HG03575 (cell line): ENCODE measurements at regions not wholly inside any gene's neighbourhood (a gene's known extent, or its start where the extent isn't known, plus 50 kb on each side); places are given as distances from the start of the nearest gene placed in this dataset.
"Not testable (repeated sequence)": the region's sequence is repeated elsewhere in the genome, so short reads cannot be mapped to it uniquely, and the experiment has no call there.

Experiments
- ATAC-seq: cut with Tn5 transposase; IDR thresholded peaks from one replicate; pipeline ENCODE4 v1.9.1; 2021; ENCODE audit not compliant: unreplicated experiment, insufficient number of reproducible peaks, low FRiP score; ENCODE audit errors: extremely low read depth

DNA sequence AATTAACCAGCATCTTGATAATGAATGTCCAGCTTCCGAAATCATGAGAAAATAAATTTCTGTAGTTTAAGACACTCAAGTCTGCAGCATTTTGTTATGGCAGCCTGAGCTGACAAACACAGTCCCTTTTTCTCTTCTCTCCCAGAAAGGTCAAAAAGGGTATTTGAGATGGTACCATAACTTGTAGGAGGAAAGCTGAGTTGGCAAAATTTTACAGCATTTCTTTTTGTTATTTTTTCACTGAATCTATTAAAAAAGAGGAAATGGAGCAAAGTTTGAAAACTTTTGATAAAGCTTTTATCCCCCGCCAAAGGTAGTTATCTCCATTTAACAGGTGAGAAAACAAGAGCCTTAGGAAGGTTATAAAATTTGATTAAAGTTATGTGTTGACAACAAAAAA lies 367.6 kb upstream of the TECRL start:
- no peak for ATAC-seq

DNA sequence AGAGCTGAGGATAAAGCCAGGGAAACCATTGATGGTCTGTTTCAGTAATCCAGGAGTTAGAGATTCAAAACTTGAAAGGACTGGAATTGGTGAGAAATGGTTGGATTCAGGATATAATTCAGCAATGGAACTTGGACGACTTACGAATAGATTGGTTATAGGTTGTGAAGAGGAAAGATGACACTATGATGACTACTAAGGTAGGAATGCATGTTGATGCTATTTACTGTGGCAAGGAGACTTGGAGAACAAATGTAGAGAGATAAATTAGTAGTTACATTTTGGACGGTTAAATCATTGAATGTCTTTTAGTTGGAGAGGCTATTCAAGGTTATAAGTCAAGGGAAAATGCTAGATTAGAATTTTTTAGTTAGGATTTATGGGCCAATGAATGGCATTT lies 365.4 kb upstream of the TECRL start:
- ATAC-seq = no peak

DNA sequence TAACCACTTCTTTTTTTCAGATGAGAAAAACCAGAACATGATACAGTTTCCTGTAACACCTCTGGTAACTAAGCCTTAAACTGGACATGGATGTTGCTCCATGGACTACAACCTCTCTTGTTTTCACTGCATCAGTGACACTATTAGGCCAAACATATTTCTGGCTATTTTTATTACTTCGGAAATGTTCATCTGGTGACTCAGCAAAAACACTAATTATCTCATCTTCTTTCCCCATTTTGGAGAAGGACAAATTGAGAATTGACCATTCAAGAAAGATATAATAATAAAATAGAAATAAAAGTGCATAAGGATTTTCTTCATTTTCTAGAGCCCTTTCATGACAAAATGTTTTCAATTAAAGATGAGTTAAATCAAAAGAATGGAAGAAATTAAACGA lies 361.9 kb upstream of the TECRL start:
- ATAC-seq = no peak

DNA sequence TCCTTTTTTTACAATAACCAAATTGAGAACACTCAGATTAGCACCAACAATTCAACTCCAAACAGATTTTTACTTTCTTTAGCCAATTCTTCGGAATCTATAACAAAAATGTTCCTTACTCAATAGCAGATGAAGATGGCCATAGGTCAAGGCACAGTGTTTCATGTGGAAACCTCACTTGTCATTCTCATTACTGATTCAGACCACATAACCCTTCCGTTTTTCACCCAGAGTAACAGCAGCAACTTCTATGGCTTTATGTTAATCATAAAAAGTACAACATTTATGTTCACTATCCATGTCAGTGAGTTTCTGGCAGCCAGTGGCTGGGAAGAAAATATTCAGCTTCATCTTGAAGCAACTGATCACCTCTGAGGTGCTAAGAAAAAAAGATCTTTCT lies 358.3 kb upstream of the TECRL start:
- ATAC-seq = no peak

DNA sequence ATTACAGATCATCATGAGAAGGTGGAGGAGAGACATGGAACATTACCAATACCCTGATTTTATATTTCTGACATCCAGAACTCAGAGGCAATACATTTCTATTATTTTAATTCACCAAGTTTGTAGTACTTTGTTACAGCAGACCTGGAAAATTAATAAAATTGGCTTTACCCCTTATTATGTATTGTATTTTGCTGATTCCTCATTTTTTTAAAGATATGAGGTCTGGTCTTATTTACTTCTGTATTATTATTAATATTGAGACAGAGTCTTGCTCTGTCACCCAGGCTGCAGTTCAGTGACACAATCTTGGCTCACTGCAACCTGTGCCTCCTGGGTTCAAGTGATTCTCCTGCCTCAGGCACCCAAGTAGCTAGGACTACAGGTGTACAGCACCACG lies 357.3 kb upstream of the TECRL start:
- ATAC-seq = no peak

DNA sequence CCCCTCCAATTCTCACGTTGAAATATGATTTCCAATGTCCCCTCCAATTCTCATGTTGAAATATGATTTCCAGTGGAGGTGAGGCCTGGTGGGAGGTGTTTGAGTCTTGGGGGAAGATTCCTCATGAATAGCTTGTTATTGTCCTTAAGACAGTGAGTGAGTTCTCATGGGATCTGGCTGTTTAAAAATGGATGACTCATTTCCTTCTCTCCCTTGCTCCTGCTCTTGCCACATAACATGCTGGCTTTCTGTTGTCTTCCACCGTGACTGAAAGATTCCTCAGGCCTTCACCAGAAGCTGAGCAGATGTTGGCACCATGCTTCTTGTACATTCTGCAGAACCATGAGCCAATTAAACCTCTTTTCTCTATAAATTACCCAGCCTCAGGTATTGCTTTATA lies 346.8 kb upstream of the TECRL start:
- ATAC-seq = no peak

DNA sequence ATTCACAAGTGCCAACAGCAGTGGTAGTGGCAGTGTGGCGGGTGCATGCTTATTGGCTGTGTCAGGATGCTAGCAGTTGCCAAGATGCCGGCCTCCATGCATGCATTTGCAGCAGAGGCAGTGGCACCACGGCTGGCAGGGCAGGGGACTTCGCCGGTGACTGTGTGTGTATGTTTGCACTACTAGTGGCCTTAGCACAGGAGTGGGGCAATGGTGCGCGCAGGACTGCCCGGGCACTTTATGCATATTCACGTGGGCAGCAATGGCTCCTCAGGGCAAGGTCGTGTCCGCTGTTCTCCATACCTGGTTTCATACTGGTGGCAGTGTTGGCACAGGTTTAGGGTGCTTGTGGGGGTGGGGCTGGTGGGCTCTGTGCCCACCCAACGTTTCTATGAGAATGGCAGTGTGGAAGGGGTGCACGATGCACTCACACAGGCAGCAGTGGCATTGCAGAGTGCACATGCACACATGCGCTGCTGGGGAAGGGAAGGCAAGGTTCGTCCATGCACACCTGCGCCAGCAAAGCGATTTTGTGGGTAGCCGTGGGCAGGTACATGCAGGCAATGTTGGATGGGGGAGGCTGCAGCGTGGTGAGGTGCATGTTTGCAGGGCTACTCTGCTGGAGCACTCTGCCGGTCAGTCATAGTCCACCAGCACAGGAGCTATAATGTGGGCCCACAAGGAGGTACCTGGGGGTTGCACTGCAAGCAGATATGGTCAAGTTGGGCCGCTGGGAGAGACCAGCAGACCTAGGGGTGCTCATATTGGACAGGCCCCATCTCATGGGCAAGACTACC lies 338.9 kb upstream of the TECRL start:
- no peak for ATAC-seq

DNA sequence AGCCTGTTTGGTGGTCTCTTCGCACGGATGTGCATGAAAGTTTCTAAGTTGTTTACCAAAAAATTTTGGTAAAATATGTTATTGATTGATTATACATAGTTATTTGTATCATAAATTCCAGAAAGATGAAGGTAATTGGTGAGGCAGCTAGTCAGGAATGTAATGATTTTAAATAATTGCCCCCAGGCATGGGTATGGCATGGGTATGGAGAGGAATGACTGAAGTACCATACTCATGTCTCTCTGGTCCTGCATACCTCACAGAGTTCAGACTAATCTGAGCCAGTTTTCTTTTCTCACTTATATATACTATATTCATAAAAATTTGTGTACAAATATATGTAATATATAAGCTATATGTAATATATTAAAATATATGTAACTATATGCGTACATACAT lies 329.0 kb upstream of the TECRL start:
- no peak for ATAC-seq

DNA sequence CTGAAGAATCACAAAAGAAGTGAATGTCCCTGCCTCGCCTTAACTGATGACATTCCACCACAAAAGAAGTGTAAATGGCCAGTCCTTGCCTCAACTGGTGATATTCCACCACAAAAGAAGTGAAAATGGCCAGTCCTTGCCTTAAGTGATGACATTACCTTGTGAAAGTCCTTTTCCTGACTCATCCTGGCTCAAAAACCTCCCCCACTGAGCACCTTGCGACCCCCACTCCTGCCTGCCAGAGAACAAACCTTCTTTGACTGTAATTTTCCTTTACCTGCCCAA lies 328.5 kb upstream of the TECRL start:
- not testable (repeated sequence) for ATAC-seq

DNA sequence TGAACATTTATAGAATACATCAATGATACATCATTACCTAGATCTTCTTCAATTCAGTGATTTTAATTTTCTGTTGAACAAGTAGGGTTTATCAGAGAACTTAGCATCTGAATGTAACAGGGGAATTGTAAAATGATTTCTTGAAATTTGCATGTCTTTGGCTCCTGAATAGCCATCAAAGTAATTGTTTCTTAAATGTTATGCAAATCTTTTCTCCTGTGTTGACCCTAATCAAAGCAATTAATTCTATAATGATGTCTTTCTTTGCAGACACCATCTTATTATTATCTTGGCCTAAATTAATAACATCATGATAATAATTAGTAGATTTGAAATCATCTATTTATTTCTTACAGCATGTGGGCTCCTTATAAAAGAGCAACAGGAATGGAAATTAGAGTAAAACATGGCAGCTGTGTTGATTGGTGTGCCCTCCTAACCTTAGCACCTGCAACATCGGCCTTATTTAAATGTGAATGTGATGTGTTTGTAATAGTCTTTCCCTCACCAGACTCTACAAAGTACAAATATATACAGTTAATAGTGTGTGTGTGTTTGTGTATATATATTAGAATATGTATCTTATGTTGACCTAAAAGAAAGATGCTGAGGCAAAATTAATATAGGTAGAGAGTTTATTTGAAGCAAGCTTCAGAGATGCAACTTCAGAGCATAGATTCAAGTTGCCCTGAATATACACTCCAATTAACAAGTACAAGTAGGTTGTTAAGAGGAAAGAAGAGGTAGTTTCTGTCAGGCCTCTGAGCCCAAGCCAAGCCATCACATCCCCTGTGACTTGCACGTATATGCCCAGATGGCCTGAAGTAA lies 328.0 kb upstream of the TECRL start:
- no peak for ATAC-seq

DNA sequence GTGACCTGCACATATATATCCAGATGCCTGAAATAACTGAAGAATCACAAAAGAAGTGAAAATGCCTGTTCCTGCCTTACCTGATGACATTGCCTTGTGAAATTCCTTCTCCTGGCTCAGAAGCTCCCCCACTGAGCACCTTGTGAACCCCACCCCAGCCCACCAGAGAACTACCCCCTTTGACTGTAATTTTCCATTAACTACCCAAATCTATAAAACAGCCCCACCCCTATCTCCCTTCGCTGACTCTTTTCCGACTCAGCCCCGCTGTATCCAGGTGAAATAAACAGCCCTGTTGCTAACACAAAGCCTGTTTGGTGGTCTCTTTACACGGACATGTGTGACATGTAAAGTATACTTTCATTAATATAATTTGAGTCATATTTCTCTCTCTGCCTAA lies 320.3 kb upstream of the TECRL start:
- no peak for ATAC-seq

DNA sequence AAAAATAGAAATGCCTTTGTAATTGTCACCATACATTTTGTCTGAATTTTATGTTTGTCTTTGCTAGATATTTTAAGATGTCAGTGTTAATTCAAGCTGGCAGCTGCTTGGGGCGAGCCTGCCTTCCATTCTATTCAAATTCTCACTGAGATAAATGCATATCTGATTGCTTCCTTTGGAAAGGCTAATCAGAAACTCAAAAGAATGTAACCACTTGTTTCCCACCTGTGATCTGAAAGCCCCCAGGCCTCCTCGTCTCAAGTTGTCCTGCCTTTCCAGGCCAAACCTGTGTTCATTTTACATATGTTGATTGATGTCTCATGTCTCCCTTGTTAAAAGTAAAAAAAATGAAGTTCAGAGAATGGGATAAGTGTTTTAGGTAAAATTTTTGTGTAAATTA lies 318.7 kb upstream of the TECRL start:
- ATAC-seq = no peak

DNA sequence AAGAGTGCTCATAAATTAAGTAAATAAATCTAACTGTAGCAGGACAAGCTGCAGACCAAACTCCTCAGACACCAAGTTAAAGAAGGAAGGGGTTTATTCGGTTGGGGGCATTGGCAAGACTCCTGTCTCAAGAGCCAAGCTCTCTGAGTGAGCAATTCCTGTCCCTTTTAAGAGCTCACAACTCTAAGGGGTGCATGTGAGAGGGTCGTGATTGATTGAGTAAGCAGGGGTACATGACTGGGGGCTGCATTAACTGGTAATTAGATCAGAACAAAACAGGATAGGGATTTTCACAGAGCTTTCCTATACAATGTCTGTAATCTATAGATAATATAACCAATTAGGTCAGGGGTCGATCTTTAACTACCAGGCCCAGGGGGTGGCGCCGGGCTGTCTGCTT lies 318.1 kb upstream of the TECRL start:
- ATAC-seq = not testable (repeated sequence)

DNA sequence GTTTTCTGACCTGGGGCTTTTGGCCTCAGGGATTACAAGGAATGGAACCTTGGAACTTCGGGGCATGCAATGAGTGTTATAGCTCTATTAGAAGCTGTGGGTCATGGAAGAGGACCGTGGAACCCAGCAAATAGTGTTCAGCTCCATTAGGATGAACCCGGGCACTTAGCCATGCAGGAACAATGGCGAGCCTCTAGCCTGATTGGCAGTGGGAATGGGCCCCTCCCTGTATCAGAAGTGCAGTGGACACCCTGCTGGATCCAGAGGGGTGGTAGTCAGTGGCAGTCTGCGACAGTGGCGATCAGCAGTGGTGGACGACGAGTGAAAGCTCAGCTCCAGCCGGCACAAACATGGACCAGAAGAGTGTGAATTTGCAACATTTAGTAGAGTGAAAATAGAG lies 315.4 kb upstream of the TECRL start:
- no peak for ATAC-seq

DNA sequence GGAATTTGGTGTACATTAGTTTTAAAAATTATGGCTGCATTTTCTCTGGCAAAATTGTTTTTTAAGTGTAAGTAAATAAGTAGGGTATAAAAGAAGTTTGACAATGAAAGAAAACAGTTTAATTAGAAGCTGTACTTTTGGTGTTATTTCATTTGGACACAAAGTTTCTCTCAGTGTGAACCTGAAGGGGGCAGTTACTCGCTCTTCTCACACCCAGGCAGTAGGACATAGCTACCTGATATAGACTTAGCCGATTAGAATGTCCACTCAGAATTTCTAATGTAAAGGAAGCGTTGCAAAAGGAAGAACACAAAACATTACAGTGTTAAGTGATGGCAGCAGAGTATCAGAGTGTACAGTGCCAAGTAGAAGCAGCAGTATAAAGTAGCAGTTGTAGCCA lies 311.9 kb upstream of the TECRL start:
- ATAC-seq = no peak

DNA sequence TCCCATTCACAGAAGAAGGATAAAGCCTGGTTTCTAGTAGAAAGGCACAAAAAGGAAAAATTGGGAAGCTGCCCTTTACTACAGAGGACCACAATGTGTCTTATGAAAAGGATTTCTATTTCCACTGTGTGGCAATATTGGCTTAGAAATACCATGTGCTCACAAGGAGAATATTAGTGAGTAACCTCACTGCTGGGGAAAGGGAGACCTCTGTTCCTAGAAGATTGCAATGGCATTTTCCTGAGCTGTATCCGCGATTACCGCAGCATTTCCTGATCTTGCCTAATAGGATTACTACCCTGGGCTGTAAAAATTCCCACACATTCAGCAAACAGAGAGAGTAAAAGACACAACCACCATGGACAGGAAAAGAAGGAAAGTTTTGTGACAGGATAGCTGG lies 308.8 kb upstream of the TECRL start:
- no peak for ATAC-seq

DNA sequence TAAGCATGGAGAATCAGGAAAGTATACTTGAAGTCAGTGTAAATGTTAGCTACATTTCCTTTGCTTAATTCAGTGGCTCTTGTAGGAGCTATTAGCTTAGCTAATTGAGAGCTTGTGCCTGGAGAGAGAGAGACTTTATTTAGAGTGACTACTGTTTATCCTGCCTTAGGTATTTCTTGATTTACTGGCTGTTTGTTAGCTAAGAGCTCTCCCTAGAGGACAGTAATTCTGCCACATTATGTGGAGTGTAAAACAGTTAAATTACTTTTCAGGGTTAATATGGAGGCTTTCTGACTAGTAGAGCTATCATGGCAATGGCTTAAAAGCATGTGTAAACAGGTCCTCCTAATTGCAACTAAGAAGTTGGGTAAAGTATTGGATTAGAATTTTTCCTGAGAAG lies 306.5 kb upstream of the TECRL start:
- ATAC-seq = no peak

DNA sequence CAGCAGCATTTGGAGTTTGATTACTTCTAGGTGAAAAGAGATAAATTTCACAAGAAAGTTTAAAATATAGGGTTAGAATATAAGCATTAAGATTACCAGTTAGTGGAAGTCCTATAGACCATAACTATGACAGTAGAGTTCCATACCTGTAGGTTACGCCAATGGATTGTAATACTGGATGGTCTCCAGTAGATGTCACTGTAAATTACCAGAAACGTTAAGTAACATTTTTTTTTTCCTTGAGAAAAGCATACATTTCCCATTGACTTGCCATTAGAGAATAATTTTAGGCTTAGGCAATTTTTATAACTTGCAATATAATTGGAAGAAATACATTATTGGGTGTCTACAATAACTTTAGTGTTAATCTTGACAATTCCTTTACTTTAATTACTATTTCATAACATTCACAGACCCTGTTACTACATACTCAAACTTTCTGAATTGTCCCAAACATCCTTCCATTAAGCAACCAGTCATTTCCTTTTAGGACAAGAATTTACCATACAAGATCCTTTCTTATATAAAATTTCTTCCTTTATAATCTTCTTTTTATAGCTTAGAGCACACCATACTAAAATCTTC lies 304.1 kb upstream of the TECRL start:
- no peak for ATAC-seq

DNA sequence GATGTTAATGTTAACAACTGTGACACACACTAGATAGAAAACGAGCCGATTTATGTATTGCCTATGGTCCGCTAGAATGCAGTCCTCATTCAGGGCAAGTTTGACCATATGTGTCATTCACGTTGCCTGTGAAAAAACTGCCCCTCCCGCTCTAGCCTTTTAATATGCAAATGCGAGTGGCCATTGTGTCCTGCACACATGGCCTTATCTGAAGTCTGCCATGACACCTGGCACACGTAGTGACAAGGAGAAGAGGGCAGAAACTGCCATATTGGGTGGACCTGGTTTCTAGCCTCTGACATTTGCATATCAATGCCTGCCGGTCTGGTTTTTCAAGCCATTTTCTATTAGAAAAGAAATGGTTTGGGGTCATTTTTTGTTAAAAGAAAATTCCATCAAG lies 303.3 kb upstream of the TECRL start:
- no peak for ATAC-seq

DNA sequence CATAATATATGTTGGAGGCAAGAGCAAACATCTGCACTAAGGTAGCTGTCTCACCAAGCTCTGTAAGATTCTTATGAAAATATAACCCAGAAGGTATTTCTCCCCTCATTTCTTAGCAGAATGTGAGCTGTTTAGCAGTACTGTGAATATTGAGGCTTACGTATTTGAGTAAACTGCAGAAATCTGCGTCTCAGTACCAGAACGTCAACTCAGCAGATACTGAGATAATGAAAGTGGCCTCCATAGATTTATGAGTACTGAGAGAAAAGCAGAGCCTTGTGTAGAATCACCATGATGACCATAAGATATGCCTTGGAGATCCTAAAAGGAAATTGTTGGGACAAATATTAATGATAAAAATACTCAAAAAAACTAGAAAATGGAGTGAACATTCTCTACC lies 296.7 kb upstream of the TECRL start:
- no peak for ATAC-seq
